IMR-90 (cell line): ENCODE measurements at regions not wholly inside any gene's neighbourhood (a gene's known extent, or its start where the extent isn't known, plus 50 kb on each side); places are given as distances from the start of the nearest gene placed in this dataset.

Experiments
- ATAC-seq: fragments of 200-7000 bp; cut with Tn5 transposase; 2 replicates; pipeline ENCODE4 v1.9.1; 2020; ENCODE audit warnings: low read depth, mild to moderate bottlenecking, moderate library complexity
- BruUV-seq: library from RNA; stranded (reverse); fragments of 400-500 nt; replicated peaks from 2 replicates; lab custom pipeline; 2021; lab: Mats Ljungman, UMichigan
- CTCF ChIA-PET: fragments of 300-600 bp; formaldehyde crosslinking; extraction: SDS; loops from one replicate; lab custom pipeline; 2021; ENCODE audit warnings: antibody characterized with exemption; lab: Yijun Ruan, JAX
- POLR2A ChIA-PET: fragments of 300-600 bp; sonication (Branson Sonifier 250); formaldehyde crosslinking; loops from one replicate; lab custom pipeline; 2022; ENCODE audit warnings: antibody characterized with exemption; ENCODE audit not compliant: unreplicated experiment; lab: Charles Lee
- DNase-seq: peaks from one replicate; pipeline ENCODE4 v3.0.0; 2013
- H2AFZ ChIP-seq: replicated peaks from 2 replicates; pipeline ENCODE3; 2013; ENCODE audit warnings: low read length, mild to moderate bottlenecking; ENCODE audit not compliant: poor library complexity
- H2AK5ac ChIP-seq: 2 replicates; pipeline ENCODE4 v1.6.1; 2013; ENCODE audit warnings: low read depth, low read length, inconsistent platforms
- H2AK9ac ChIP-seq: replicated peaks from 2 replicates; pipeline ENCODE3; 2013; ENCODE audit warnings: mild to moderate bottlenecking, low read depth, low read length, moderate library complexity; ENCODE audit not compliant: poor library complexity
- H2BK120ac ChIP-seq: 2 replicates; pipeline ENCODE4 v1.6.1; 2013; ENCODE audit warnings: low read depth, low read length, inconsistent platforms
- H2BK15ac ChIP-seq: 3 replicates; pipeline ENCODE4 v1.6.1; 2013; ENCODE audit warnings: low read depth, low read length, inconsistent platforms
- H2BK20ac ChIP-seq: 2 replicates; pipeline ENCODE4 v1.6.1; 2013; ENCODE audit warnings: low read depth, mild to moderate bottlenecking, inconsistent platforms, low read length, moderate library complexity
- H2BK5ac ChIP-seq: 2 replicates; pipeline ENCODE4 v1.6.1; 2013; ENCODE audit warnings: mild to moderate bottlenecking, low read depth, low read length, inconsistent platforms; ENCODE audit not compliant: poor library complexity, severe bottlenecking
- H3K14ac ChIP-seq: replicated peaks from 2 replicates; pipeline ENCODE4 v1.6.1; 2013; ENCODE audit warnings: low read depth, low read length, inconsistent platforms
- H3K18ac ChIP-seq: 2 replicates; pipeline ENCODE4 v1.6.1; 2013; ENCODE audit warnings: low read depth, low read length, control low read depth
- H3K23ac ChIP-seq: 2 replicates; pipeline ENCODE4 v1.6.1; 2013; ENCODE audit warnings: low read depth, low read length, inconsistent platforms
- H3K27ac ChIP-seq: 2 replicates; pipeline ENCODE4 v1.5.1; 2013; ENCODE audit warnings: mild to moderate bottlenecking, control low read depth, low read length; ENCODE audit not compliant: insufficient read depth
- H3K27me3 ChIP-seq: 2 replicates; pipeline ENCODE4 v1.6.1; 2013; ENCODE audit warnings: low read length; ENCODE audit not compliant: control insufficient read depth, insufficient read depth
- H3K36me3 ChIP-seq: 2 replicates; pipeline ENCODE4 v1.6.1; 2013; ENCODE audit warnings: low read length, mixed read lengths; ENCODE audit not compliant: control insufficient read depth, insufficient read depth
- H3K4ac ChIP-seq: 2 replicates; pipeline ENCODE4 v1.6.1; 2013; ENCODE audit warnings: low read depth, low read length, inconsistent platforms
- H3K4me1 ChIP-seq: 2 replicates; pipeline ENCODE4 v1.6.1; 2013; ENCODE audit warnings: low read length, mixed read lengths; ENCODE audit not compliant: control insufficient read depth, insufficient read depth
- H3K4me2 ChIP-seq: 2 replicates; pipeline ENCODE4 v1.6.1; 2013; ENCODE audit warnings: low read depth, mild to moderate bottlenecking, control low read depth, low read length, moderate library complexity
- H3K4me3 ChIP-seq: 2 replicates; pipeline ENCODE4 v1.5.1; 2013; ENCODE audit warnings: low read depth, mild to moderate bottlenecking, control low read depth, low read length, moderate library complexity; ENCODE audit not compliant: insufficient read depth
- H3K56ac ChIP-seq: 2 replicates; pipeline ENCODE4 v1.6.1; 2013; ENCODE audit warnings: low read length, inconsistent platforms; ENCODE audit not compliant: insufficient read depth; ENCODE audit errors: extremely low read depth
- H3K79me1 ChIP-seq, 2 experiments: 2 replicates each; pipeline ENCODE4 v1.6.1; 2013; ENCODE audit warnings: low read length in 2 of 2, inconsistent platforms in 1 of 2, low read depth in 1 of 2
- H3K9ac ChIP-seq: 2 replicates; pipeline ENCODE4 v1.6.1; 2013; ENCODE audit warnings: low read depth, low read length, control low read depth
- H3K9me1 ChIP-seq: 2 replicates; pipeline ENCODE4 v1.6.1; 2013; ENCODE audit warnings: low read length, inconsistent platforms; ENCODE audit not compliant: insufficient read depth
- H3K9me3 ChIP-seq: 2 replicates; pipeline ENCODE4 v1.6.1; 2013; ENCODE audit warnings: low read length; ENCODE audit not compliant: control insufficient read depth, insufficient read depth
- H4K20me1 ChIP-seq: 2 replicates; pipeline ENCODE4 v1.6.1; 2013; ENCODE audit warnings: low read length, inconsistent platforms; ENCODE audit not compliant: insufficient read depth
- H4K5ac ChIP-seq: 2 replicates; pipeline ENCODE4 v1.6.1; 2013; ENCODE audit warnings: mild to moderate bottlenecking, low read depth, low read length, control low read depth
- H4K8ac ChIP-seq, 2 experiments: 2 replicates each; pipeline ENCODE4 v1.6.1; 2013; ENCODE audit warnings: low read depth in 2 of 2, low read length in 2 of 2, control low read depth in 1 of 2, inconsistent platforms in 1 of 2
- H4K91ac ChIP-seq: 2 replicates; pipeline ENCODE4 v1.6.1; 2013; ENCODE audit warnings: low read depth, low read length, inconsistent platforms; ENCODE audit not compliant: insufficient read depth
- BHLHE40 ChIP-seq: fragments of 150-350 bp; IDR thresholded peaks from 2 replicates; pipeline ENCODE4 v1.6.1; 2016; ENCODE audit warnings: mild to moderate bottlenecking, low read depth, low read length
- CEBPB ChIP-seq: IDR thresholded peaks from 2 replicates; pipeline ENCODE4 v1.6.1; 2012; ENCODE audit warnings: low read depth, low read length, improper control_type of control experiment
- CHD1 ChIP-seq: IDR thresholded peaks from 2 replicates; pipeline ENCODE4 v1.6.1; 2012; ENCODE audit warnings: low read depth, low read length, improper control_type of control experiment
- FOS ChIP-seq: fragments of 150-350 bp; IDR thresholded peaks from 2 replicates; pipeline ENCODE4 v1.6.1; 2016; ENCODE audit warnings: low read depth, low read length
- MAFK ChIP-seq: IDR thresholded peaks from 2 replicates; pipeline ENCODE4 v1.6.1; 2012; ENCODE audit warnings: low read depth, low read length, improper control_type of control experiment
- MAZ ChIP-seq: IDR thresholded peaks from 2 replicates; pipeline ENCODE4 v1.6.1; 2012; ENCODE audit warnings: low read depth, mild to moderate bottlenecking, low read length, improper control_type of control experiment, moderate library complexity, borderline replicate concordance
- MXI1 ChIP-seq: IDR thresholded peaks from 2 replicates; pipeline ENCODE4 v1.6.1; 2012; ENCODE audit warnings: low read depth, mild to moderate bottlenecking, low read length, moderate library complexity, borderline replicate concordance
- NFE2L2 ChIP-seq: fragments of 150-350 bp; IDR thresholded peaks from 2 replicates; pipeline ENCODE4 v1.6.1; 2016; ENCODE audit warnings: low read depth, mild to moderate bottlenecking, low read length
- POLR2A ChIP-seq: IDR thresholded peaks from 2 replicates; pipeline ENCODE4 v1.6.1; 2012; ENCODE audit warnings: mild to moderate bottlenecking, low read depth, low read length
- RAD21 ChIP-seq: IDR thresholded peaks from 2 replicates; pipeline ENCODE4 v1.6.1; 2012; ENCODE audit warnings: low read length, improper control_type of control experiment
- RCOR1 ChIP-seq: IDR thresholded peaks from 2 replicates; pipeline ENCODE4 v1.6.1; 2012; ENCODE audit warnings: mild to moderate bottlenecking, low read length, improper control_type of control experiment; ENCODE audit not compliant: insufficient replicate concordance
- RFX5 ChIP-seq: IDR thresholded peaks from 2 replicates; pipeline ENCODE4 v1.8.0; 2012; ENCODE audit warnings: low read depth, mild to moderate bottlenecking, low read length, moderate library complexity
- SMC3 ChIP-seq: fragments of 150-350 bp; IDR thresholded peaks from 2 replicates; pipeline ENCODE4 v1.6.1; 2016; ENCODE audit warnings: low read depth, mild to moderate bottlenecking, antibody characterized with exemption, low read length, moderate library complexity
- WGBS, 2 experiments: methylation state at CpG; one replicate each; pipeline versions ENCODE4 v1.1.5 to v1.1.7; 2013; ENCODE audit warnings: missing lambda C conversion rate in 2 of 2; ENCODE audit not compliant: insufficient read length in 1 of 2; ENCODE audit errors: extremely low coverage in 2 of 2; 5-methylcytosine and 5-hydroxymethylcytosine counted together
- dilution Hi-C: fragments of 300-500 bp; cut with HindIII; formaldehyde crosslinking; loops from one replicate; pipeline ENCODE4 v1.14.3; 2018; ENCODE audit warnings: low sequenced_read_pairs; ENCODE audit not compliant: unreplicated experiment
- in situ Hi-C: fragments of 300-500 bp; cut with MboI; formaldehyde crosslinking; loops from 3 replicates; pipeline ENCODE4 v1.14.3; 2019; ENCODE audit warnings: low sequenced_read_pairs, inconsistent platforms, mixed read lengths
- intact Hi-C: fragments of 100-400 bp; cut with micrococcal nuclease; formaldehyde crosslinking; loops from 2 replicates; pipeline ENCODE4 v1.10.0; 2022
- TF ChIP-seq, protein P1 (sequence below): fragments of 150-350 bp; IDR thresholded peaks from 2 replicates; pipeline ENCODE4 v1.6.1; 2016; ENCODE audit warnings: low read depth, mild to moderate bottlenecking, low read length, moderate library complexity, borderline replicate concordance
- TF ChIP-seq, protein P2 (sequence below): conservative IDR thresholded peaks from 2 replicates; pipeline ENCODE4 v1.5.1; 2012; ENCODE audit warnings: mild to moderate bottlenecking, low read depth, low read length, improper control_type of control experiment
- TF ChIP-seq, protein P3 (sequence below): fragments of 150-350 bp; IDR thresholded peaks from 2 replicates; pipeline ENCODE4 v1.6.1; 2017; ENCODE audit warnings: mild to moderate bottlenecking, antibody characterized with exemption, low read length, low read depth

DNA sequence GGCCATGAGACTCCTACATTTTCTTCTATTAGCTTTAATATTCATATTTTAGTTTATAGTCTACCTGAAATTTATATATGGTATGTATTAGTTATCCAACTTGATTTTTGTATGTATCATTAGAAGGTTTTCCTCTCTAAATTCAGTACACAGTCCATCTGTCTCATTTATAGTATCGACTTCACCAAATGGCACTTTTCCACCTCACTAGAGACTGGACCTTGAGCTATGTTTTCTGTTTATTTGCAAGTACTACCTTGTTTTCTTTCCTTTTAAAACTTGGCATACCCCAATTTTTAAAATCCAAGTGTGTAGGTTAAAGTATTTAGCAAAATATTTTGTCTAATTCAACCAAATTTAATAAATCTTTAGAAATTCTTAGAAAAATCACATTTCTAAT is 1137.5 kb downstream of the NSUN3 start:
- BruUV-seq, result no TSS peak
- TF ChIP-seq POLR2A (no peak), SMC3 (no peak), MXI1 (no peak), BHLHE40 (no peak), NFE2L2 (no peak), MAZ (no peak), CHD1 (no peak), CEBPB (no peak), RFX5 (no peak), FOS (no peak), RCOR1 (no peak), RAD21 (no peak), MAFK (no peak)
- TF ChIP-seq, protein P1, sequence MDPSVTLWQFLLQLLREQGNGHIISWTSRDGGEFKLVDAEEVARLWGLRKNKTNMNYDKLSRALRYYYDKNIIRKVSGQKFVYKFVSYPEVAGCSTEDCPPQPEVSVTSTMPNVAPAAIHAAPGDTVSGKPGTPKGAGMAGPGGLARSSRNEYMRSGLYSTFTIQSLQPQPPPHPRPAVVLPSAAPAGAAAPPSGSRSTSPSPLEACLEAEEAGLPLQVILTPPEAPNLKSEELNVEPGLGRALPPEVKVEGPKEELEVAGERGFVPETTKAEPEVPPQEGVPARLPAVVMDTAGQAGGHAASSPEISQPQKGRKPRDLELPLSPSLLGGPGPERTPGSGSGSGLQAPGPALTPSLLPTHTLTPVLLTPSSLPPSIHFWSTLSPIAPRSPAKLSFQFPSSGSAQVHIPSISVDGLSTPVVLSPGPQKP, result no peak
- TF ChIP-seq, protein P2, sequence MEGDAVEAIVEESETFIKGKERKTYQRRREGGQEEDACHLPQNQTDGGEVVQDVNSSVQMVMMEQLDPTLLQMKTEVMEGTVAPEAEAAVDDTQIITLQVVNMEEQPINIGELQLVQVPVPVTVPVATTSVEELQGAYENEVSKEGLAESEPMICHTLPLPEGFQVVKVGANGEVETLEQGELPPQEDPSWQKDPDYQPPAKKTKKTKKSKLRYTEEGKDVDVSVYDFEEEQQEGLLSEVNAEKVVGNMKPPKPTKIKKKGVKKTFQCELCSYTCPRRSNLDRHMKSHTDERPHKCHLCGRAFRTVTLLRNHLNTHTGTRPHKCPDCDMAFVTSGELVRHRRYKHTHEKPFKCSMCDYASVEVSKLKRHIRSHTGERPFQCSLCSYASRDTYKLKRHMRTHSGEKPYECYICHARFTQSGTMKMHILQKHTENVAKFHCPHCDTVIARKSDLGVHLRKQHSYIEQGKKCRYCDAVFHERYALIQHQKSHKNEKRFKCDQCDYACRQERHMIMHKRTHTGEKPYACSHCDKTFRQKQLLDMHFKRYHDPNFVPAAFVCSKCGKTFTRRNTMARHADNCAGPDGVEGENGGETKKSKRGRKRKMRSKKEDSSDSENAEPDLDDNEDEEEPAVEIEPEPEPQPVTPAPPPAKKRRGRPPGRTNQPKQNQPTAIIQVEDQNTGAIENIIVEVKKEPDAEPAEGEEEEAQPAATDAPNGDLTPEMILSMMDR, result no peak
- TF ChIP-seq, protein P3, sequence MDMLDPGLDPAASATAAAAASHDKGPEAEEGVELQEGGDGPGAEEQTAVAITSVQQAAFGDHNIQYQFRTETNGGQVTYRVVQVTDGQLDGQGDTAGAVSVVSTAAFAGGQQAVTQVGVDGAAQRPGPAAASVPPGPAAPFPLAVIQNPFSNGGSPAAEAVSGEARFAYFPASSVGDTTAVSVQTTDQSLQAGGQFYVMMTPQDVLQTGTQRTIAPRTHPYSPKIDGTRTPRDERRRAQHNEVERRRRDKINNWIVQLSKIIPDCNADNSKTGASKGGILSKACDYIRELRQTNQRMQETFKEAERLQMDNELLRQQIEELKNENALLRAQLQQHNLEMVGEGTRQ, result no peak
- no peaks in the 10 kb centered on the region for H3K27me3 ChIP-seq
- no peaks in the 10 kb centered on the region for H3K79me1 ChIP-seq
- no peak overlapping the region for H2BK5ac ChIP-seq
- H3K23ac ChIP-seq, result no peak overlapping the region
- H4K5ac ChIP-seq, result no peak overlapping the region
- ChIA-PET POLR2A (no interaction called here), CTCF (no interaction called here)
- H2BK120ac ChIP-seq, result no peak overlapping the region
- H3K14ac ChIP-seq, result no peak overlapping the region
- no peaks in the 10 kb centered on the region for H3K4me1 ChIP-seq
- H3K9ac ChIP-seq, result no peak overlapping the region
- no peaks in the 10 kb centered on the region for H3K36me3 ChIP-seq
- dilution Hi-C loops, result no loop called here
- H3K4ac ChIP-seq, result no peak overlapping the region
- no peaks in the 10 kb centered on the region for H4K20me1 ChIP-seq
- no peak overlapping the region for H3K56ac ChIP-seq
- no peak overlapping the region for H4K8ac ChIP-seq
- WGBS, 2 experiments, result no CpG with 5 or more reads among the region's 1 CpG
- H3K27ac ChIP-seq, result no peak overlapping the region
- H3K4me3 ChIP-seq, result no peak overlapping the region
- no peak overlapping the region for H2BK15ac ChIP-seq
- H3K18ac ChIP-seq, result no peak overlapping the region
- H4K91ac ChIP-seq, result no peak overlapping the region
- no peak overlapping the region for H3K4me2 ChIP-seq
- no peak for ATAC-seq
- no peak overlapping the region for H2BK20ac ChIP-seq
- in situ Hi-C loops, result no loop called here
- DNase-seq, result no peak
- intact Hi-C loops, result no loop called here
- peaks cover 8% of the 10 kb centered on the region for H3K9me3 ChIP-seq
- no peak overlapping the region for H2AK9ac ChIP-seq
- H3K9me1 ChIP-seq, result no peaks in the 10 kb centered on the region
- H2AFZ ChIP-seq, result no peak overlapping the region
- no peak overlapping the region for H2AK5ac ChIP-seq
